ENCODE measurements at regions not wholly inside any gene's neighbourhood (a gene's known extent, or its start where the extent isn't known, plus 50 kb on each side); places are given as distances from the start of the nearest gene placed in this dataset.

DNA sequence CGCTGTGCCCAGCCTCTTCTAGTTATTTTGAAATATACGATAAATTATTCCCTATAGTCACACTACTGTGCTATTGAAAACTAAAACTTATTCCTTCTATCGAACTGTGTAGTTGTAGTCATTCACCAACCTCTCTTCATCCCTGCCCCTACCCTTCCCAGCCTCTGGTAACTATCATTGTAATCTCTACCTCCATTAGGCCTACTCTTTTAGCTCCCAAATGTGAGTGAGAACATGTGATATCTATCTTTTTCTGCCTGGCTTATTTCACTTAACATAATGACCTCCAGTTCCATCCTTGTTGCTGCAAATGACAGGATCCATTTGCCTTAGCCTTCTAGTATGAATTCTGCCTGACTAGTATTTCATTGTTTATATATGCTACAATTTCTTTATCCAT is 127.4 kb downstream of the PSAT1 start:
- TF ChIP-seq, protein P1, sequence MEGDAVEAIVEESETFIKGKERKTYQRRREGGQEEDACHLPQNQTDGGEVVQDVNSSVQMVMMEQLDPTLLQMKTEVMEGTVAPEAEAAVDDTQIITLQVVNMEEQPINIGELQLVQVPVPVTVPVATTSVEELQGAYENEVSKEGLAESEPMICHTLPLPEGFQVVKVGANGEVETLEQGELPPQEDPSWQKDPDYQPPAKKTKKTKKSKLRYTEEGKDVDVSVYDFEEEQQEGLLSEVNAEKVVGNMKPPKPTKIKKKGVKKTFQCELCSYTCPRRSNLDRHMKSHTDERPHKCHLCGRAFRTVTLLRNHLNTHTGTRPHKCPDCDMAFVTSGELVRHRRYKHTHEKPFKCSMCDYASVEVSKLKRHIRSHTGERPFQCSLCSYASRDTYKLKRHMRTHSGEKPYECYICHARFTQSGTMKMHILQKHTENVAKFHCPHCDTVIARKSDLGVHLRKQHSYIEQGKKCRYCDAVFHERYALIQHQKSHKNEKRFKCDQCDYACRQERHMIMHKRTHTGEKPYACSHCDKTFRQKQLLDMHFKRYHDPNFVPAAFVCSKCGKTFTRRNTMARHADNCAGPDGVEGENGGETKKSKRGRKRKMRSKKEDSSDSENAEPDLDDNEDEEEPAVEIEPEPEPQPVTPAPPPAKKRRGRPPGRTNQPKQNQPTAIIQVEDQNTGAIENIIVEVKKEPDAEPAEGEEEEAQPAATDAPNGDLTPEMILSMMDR (IDR thresholded peaks at IDR 0.05): no peak
- TF ChIP-seq POLR2A (IDR thresholded peaks at IDR 0.05) (no peak), EP300 (IDR thresholded peaks at IDR 0.05) (no peak)
